B cell (primary cell): ENCODE measurements at regions not wholly inside any gene's neighbourhood (a gene's known extent, or its start where the extent isn't known, plus 50 kb on each side); places are given as distances from the start of the nearest gene placed in this dataset.

Experiments
- EZH2 ChIP-seq: IDR thresholded peaks from 2 replicates; pipeline ENCODE4 v1.6.1; 2012; ENCODE audit warnings: borderline replicate concordance, low read depth, mild to moderate bottlenecking, moderate library complexity, low read length; ENCODE audit not compliant: insufficient read depth, poor library complexity, severe bottlenecking
- TF ChIP-seq, protein P1 (sequence below): fragments of 200-600 bp; IDR thresholded peaks from one replicate; pipeline ENCODE4 v1.8.0; 2022; ENCODE audit warnings: antibody characterized with exemption, mild to moderate bottlenecking

DNA sequence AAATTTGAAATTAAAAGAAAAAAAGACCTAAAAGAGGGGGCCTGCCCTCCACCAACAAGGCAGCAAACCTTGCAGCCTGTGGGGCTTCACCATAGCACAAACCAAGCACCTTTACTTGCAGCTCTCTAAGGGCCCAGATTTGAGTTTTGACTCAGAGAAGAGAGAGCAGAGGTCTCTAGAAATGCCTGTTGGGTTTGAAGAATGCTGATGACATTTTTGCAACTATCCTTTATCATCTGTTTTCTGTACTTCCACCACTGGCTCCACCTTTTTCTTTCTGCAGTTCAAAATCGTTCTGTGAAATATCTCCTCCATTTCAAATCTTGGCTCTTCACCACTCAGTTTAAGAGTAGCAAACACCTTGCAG is 83.8 kb upstream of the HMGA2 start:
- TF ChIP-seq, protein P1, sequence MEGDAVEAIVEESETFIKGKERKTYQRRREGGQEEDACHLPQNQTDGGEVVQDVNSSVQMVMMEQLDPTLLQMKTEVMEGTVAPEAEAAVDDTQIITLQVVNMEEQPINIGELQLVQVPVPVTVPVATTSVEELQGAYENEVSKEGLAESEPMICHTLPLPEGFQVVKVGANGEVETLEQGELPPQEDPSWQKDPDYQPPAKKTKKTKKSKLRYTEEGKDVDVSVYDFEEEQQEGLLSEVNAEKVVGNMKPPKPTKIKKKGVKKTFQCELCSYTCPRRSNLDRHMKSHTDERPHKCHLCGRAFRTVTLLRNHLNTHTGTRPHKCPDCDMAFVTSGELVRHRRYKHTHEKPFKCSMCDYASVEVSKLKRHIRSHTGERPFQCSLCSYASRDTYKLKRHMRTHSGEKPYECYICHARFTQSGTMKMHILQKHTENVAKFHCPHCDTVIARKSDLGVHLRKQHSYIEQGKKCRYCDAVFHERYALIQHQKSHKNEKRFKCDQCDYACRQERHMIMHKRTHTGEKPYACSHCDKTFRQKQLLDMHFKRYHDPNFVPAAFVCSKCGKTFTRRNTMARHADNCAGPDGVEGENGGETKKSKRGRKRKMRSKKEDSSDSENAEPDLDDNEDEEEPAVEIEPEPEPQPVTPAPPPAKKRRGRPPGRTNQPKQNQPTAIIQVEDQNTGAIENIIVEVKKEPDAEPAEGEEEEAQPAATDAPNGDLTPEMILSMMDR: no peak
- TF ChIP-seq EZH2: no peak
